Endothelial cell (in vitro differentiated cells): ENCODE measurements at regions not wholly inside any gene's neighbourhood (a gene's known extent, or its start where the extent isn't known, plus 50 kb on each side); places are given as distances from the start of the nearest gene placed in this dataset.

Source experiments
- DNase-seq: peaks from one replicate; pipeline ENCODE4 v3.0.0; 2021; ENCODE audit warnings: low spot score
- H3K27ac Mint-ChIP-seq: one replicate; pipeline ENCODE4 v1.8.0; 2021; ENCODE audit warnings: mixed read lengths, inconsistent platforms; ENCODE audit not compliant: unreplicated experiment
- H3K27me3 Mint-ChIP-seq: one replicate; pipeline ENCODE4 v1.8.0; 2021; ENCODE audit warnings: mild to moderate bottlenecking, moderate library complexity, mixed read lengths, inconsistent platforms; ENCODE audit not compliant: unreplicated experiment
- H3K36me3 Mint-ChIP-seq: one replicate; pipeline ENCODE4 v1.8.0; 2021; ENCODE audit warnings: mild to moderate bottlenecking, low read depth, mixed read lengths, inconsistent platforms; ENCODE audit not compliant: unreplicated experiment
- H3K4me1 Mint-ChIP-seq: one replicate; pipeline ENCODE4 v1.8.0; 2021; ENCODE audit warnings: mild to moderate bottlenecking, mixed read lengths, inconsistent platforms; ENCODE audit not compliant: unreplicated experiment
- H3K4me3 Mint-ChIP-seq: one replicate; pipeline ENCODE4 v1.8.0; 2021; ENCODE audit warnings: mild to moderate bottlenecking, mixed read lengths, inconsistent platforms; ENCODE audit not compliant: unreplicated experiment
- H3K9me3 Mint-ChIP-seq: one replicate; pipeline ENCODE4 v1.8.0; 2021; ENCODE audit warnings: mixed read lengths, inconsistent platforms; ENCODE audit not compliant: unreplicated experiment
- TF ChIP-seq, protein P1 (sequence below): fragments of 200-600 bp; sonication (generic); IDR thresholded peaks from one replicate; pipeline ENCODE4 v1.5.0; 2021; ENCODE audit warnings: antibody characterized with exemption; ENCODE audit not compliant: unreplicated experiment

DNA sequence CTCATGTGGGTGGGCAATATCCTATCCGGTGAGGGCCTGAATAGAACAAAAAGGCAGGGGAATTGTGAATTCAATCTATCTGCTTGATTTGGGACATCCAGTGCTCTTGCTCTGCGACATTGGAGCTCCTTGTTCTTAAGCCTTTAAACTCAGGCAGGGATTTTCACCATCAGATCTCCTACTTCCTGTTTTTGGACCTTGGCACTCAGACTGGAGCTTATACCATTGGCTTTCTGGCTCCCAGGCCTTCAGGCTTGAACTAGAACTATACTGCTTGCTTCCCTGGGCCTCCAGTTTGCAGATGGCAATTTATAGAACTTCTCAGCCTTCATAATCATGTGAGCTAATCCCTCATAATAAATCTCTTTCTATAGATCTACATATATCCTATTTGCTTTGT, 134.3 kb upstream of the CLINT1 start:
- Mint-ChIP-seq H3K27me3 (peaks cover 1% of the 10 kb centered on the region), H3K9me3 (no peaks in the 10 kb centered on the region), H3K4me3 (no peak overlapping the region), H3K27ac (no peak overlapping the region), H3K4me1 (no peaks in the 10 kb centered on the region), H3K36me3 (no peaks in the 10 kb centered on the region)
- DNase-seq = no peak
- TF ChIP-seq, protein P1, sequence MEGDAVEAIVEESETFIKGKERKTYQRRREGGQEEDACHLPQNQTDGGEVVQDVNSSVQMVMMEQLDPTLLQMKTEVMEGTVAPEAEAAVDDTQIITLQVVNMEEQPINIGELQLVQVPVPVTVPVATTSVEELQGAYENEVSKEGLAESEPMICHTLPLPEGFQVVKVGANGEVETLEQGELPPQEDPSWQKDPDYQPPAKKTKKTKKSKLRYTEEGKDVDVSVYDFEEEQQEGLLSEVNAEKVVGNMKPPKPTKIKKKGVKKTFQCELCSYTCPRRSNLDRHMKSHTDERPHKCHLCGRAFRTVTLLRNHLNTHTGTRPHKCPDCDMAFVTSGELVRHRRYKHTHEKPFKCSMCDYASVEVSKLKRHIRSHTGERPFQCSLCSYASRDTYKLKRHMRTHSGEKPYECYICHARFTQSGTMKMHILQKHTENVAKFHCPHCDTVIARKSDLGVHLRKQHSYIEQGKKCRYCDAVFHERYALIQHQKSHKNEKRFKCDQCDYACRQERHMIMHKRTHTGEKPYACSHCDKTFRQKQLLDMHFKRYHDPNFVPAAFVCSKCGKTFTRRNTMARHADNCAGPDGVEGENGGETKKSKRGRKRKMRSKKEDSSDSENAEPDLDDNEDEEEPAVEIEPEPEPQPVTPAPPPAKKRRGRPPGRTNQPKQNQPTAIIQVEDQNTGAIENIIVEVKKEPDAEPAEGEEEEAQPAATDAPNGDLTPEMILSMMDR = no peak

DNA sequence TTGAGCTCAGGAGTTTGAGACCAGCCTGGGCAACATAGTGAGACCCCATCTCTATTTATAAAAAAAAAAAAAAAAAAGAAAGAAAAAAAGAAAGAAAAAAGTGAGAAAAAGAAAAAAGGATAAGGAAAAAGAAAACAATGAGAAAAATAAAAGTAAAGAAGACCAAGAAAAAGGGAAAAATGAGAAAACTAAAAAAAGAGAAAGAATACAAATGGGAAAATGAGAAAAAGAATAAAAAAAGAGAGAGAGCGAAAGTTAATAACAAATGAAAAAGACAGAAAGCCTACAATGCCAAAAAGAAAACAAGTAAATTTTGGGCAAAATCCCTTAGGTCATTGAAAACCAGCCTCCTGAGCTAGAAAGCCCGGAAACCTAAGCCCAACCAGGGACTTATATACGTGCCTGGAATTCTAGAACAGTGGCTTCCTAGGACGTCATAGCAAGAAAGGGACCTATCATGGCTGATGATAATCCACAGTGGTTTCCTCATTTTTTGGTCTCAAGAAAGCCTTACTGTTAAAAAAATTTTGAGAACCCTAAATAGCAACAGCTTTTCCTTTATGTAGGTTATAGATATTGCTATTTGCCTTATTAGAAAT, 131.7 kb upstream of the CLINT1 start:
- Mint-ChIP-seq H3K27me3 (peaks cover 1% of the 10 kb centered on the region), H3K36me3 (no peaks in the 10 kb centered on the region), H3K4me1 (no peaks in the 10 kb centered on the region), H3K27ac (no peak overlapping the region), H3K9me3 (no peaks in the 10 kb centered on the region), H3K4me3 (no peak overlapping the region)
- DNase-seq = no peak
- TF ChIP-seq, protein P1 = no peak

DNA sequence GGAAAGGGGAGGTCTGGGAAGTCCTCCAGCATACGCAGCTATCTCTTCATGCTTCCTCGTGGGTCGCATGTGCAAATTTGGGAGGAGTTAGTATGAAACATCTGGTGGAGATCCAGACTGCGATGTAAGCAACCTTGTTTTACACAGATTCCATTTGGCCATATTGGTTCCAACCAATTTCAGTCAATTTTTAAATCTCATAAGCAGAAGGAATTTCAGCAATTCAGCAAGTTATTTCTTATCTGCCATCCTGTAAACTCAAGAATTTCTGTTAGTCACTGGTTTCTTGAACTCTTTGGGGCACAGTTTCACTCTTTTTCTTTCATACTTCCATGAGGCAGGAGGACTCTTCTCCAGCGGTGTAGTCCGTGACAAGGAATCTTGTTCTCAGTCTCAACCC, 130.4 kb upstream of the CLINT1 start:
- Mint-ChIP-seq H3K4me3 (no peak overlapping the region), H3K27me3 (peaks cover 1% of the 10 kb centered on the region), H3K27ac (no peak overlapping the region), H3K9me3 (no peaks in the 10 kb centered on the region), H3K4me1 (no peaks in the 10 kb centered on the region), H3K36me3 (no peaks in the 10 kb centered on the region)
- TF ChIP-seq, protein P1 = no peak
- no peak for DNase-seq

DNA sequence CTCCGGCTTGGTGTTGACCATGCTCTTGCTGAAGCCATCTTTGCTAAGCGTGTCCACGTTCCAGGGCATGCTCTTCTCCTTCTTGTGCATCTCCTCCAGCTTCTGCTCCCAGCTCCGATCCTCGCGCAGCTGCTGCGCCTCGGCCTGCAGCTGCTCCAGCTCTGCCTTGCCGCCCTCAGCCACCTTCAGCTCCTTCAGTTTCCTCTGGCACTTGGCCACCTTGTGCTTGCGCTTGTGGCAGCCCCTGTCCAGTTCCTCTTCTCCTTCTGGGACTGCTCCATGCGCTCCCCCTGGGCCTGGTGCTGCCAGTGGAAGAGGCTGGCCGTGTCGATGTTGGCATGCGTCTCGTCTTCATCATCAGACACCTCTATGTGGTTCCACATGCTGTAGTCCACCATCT, 128.3 kb upstream of the CLINT1 start:
- TF ChIP-seq, protein P1 = no peak
- Mint-ChIP-seq H3K9me3 (no peaks in the 10 kb centered on the region), H3K4me1 (no peaks in the 10 kb centered on the region), H3K4me3 (no peak overlapping the region), H3K27me3 (peaks cover 1% of the 10 kb centered on the region), H3K27ac (no peak overlapping the region), H3K36me3 (no peaks in the 10 kb centered on the region)
- DNase-seq = no peak

DNA sequence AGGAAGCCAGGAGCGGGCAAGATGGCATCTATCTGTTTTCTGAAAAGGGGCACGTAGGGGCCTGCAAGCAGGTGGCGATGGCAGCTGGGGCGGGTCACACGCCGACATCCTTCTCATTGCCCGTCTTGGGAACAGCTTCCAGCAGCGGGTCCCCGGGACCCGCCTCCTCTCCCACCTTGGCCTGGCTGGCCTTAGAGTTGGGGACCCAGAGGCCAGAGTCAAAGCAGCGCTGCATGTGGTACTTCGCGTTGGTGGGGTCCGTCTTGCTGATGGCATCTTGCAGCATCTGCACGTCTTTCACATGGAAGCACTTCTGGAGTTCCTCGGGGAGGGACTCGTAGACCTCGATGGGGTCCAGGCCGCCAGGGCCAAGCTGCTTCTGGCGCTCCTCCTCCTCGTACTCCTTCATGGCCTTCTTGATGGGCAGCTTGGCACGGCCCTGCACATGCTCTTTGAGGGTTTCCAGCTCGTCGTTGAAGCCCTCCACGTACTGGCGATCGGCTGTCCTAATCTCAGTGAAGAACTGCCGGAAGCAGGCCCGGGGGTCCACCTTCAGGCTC, 127.6 kb upstream of the CLINT1 start:
- DNase-seq = no peak
- Mint-ChIP-seq H3K36me3 (no peaks in the 10 kb centered on the region), H3K4me1 (no peaks in the 10 kb centered on the region), H3K4me3 (no peak overlapping the region), H3K9me3 (no peaks in the 10 kb centered on the region), H3K27me3 (peaks cover 1% of the 10 kb centered on the region), H3K27ac (no peak overlapping the region)
- TF ChIP-seq, protein P1 = no peak
